ENCODE measurements at regions not wholly inside any gene's neighbourhood (a gene's known extent, or its start where the extent isn't known, plus 50 kb on each side); places are given as distances from the start of the nearest gene placed in this dataset.

DNA sequence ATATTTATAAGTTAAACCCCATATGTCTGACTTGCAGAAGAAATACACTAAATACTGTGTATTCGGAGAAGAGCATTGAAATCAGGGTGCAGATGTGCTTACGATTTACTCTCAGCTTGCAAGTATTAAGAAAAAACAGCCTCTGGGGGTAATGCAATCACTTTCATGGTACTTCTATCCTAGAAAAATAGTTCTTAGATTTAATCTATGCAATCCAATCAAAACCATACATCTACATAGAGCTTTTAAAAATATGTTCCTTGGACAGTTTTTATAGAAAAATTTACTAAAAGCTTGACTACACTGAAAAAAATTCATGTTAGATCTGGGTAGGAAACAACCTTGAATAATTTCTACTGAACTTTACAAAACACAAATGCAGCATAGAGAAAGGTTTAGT is 890.3 kb upstream of the ADGRL2 start:
- no peak for DNase-seq (ENCODE audit: low spot score)

DNA sequence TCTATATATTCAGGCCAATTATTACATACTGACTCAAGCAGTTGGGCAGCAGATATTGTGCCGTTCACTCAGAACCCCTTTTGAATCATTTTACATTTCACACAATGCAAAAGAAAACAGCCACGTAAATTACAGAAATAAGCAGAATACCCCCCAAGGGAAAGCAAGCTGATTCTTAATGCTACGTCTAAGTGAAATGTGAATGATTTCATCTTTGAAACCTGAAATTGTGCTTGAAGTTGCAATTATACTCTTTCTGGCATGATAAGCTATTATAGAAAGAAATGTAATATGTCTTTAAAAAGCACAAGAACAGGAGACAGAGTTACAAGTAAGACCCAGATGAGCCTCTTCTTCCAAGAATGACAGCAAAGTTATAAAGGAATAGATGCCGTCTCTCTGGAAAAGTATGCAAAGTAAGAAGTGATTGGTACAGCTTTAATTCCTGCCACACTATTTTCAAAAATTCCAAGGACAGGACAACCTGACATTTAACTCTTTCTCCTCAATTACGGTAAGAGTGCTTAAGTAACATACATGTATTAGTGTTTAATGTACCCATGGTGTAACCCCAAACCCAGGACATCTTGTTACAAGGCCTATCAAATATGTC is 891.5 kb upstream of the ADGRL2 start:
- DNase-seq (ENCODE audit: low spot score), result no peak

DNA sequence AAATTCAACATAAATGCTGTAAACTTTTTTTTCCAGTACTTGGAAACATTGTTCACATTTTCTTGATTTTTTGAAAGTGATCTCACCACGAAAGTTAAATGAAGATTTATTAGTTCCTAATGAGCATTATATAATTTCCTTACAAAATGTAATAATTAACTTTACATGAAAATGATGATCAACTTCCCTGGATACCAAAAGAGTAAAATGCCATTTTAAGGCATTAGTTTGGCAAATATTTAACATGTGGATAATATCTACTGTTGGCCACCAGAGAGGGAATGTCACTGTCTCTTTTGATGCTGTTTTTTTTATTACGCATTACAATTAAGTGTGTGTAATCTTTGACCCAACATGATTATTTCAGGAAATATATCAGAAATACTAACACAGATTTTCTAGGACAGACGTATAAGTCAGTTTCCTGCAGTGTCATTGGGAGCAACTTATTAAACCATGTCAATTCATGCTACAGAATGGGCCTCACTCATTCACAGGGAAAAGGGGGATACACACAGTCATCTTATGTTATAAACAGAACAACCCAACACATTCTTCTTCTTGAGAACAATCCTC is 903.9 kb upstream of the ADGRL2 start:
- no peak for DNase-seq (ENCODE audit: low spot score)

DNA sequence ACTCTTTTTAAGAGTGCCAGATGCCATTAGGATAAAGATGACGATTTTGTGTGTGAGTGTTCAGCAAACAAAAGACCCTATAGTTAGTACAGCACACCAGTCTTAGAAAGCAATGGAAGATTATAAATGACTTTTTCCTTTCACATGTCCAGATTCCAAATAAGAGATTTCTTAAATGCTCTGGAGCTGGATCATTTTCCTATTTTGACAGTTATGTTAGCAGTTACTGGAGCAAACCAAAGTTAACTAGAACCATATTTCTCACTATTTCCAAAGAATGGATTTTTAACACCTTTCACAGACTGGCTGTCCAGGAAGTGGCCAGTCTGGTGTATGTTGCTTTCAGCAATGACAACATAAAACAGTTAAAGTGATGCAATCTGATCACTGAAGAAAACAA is 905.8 kb upstream of the ADGRL2 start:
- no peak for DNase-seq (ENCODE audit: low spot score)

DNA sequence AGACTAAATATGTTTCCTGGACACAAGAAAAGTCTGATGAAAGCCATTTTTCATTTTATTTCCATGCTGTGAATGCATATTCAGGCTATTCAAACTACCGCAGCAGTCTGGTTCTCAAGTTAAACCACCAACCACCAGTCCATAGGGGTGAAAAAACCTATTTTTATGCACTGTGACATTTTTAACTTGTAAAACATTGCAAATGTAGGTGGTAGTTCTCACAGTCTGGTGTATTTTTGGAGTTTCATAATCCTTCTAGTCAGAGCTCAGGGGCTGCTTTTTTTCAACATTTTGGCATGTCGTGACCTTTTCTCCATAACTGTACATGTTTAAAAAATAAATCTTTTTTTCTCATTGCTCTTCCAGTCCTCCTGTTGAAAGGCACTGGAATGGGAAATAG is 907.6 kb upstream of the ADGRL2 start:
- DNase-seq (ENCODE audit: low spot score), result no peak

DNA sequence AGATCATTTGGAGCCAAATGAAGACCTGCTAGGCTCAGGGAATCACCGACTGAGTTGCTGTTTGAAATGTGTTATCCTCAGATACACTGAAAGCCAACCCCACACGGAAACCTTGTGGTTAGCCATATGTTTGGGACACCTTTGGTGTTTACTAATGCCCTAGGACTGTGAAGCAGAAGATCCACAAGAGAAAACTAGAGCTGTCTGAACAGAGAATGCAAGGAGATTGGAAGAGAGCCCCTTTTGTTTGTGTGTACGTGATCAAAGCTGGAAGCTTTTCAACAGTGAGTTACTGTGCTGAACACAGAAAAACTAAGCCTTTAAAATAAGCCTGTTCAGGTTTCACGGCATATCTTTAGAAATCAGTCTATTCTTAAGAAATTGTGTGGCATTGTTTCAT is 908.2 kb upstream of the ADGRL2 start:
- DNase-seq (ENCODE audit: low spot score), result peak; percentile 6

DNA sequence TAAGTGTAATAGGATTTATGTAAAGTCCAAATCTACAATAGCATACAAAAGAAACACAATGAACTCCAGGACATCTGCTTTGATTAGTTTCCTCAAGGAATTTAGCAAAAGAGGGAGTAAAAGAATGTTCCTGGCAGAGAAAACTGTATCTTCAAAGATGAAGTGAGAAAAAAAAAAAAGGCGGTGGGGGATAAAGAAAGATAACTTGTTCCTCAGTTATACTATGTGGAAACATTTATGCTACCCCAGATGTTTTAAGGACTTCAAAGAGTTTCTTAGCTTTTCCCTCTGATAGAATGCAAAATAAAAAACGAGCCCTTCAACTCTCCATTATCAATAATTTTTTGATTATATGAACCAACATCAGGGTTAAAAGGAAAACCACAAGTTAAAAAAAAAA is 908.9 kb upstream of the ADGRL2 start:
- no peak for DNase-seq (ENCODE audit: low spot score)

DNA sequence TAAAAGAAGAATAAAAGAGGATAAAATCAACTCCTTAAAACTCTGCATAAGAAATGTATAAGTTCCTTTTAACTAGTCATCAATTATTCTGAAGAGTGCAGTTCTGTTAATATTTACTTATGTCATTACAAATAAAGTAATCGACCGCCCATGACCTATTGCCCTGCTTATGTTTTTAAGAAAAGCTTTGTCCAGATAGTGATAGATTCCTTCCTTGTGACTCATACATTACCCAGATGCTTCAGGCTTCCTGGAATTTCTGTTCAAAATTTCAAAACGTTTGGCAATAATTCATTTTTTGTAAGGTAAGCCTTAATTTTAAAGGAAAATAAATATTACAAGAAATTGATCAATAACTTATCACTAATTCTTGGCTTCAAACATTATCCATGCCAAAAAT is 918.2 kb upstream of the ADGRL2 start:
- DNase-seq (ENCODE audit: low spot score), result peak; percentile 23

DNA sequence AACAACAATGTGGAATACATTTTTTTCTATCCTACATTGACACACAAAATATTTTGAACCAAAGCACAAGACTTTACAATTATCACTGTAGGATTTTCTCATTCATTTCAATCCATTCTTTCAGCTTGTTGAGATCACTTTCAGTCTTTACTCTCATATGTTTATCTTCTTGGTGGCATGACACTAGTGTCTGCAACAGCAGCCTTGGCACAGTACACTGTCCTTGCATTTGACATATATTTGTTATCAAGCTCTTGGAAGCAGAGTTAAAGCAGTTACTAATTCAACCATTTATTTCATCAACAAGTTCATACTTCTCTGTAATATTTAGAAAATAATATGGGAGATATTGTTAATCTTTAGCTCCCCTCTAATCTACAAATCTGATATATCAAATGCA is 922.4 kb upstream of the ADGRL2 start:
- no peak for DNase-seq (ENCODE audit: low spot score)

DNA sequence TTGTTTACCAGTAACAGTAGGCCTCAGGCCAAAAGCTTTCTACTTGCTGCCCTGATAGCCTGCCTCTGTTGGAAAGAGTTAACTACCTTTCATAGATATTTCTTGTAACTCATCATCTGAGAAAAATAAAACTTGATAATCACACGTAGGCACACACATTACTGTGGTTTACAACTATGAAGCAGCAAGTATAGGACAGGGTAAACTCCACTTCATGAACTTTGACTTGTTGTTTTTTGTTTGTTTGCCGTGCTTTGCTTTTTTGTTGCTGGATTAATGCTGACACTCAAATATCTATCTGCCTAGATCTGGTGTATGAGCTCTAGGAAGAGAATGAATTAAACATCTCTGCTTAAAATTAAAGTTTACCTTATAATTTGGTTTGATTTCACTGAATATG is 924.7 kb upstream of the ADGRL2 start:
- no peak for DNase-seq (ENCODE audit: low spot score)

DNA sequence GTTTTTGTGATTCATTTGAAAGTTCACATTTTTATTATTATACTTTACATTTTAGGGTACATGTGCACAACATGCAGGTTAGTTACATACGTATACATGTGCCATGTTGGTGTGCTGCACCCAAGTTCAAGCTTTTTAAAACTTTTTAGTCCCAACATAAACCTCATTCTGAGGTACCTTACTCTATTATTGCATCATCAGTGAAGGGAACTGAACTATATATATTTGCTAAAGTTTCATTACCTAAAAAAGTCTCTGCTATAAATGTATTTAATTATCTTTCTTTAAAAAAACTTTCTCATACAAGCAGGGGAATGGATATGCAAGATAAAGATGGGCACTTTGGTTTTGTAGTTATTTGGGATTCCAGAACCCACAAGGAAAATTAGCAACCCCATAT is 931.4 kb upstream of the ADGRL2 start:
- no peak for DNase-seq (ENCODE audit: low spot score)

DNA sequence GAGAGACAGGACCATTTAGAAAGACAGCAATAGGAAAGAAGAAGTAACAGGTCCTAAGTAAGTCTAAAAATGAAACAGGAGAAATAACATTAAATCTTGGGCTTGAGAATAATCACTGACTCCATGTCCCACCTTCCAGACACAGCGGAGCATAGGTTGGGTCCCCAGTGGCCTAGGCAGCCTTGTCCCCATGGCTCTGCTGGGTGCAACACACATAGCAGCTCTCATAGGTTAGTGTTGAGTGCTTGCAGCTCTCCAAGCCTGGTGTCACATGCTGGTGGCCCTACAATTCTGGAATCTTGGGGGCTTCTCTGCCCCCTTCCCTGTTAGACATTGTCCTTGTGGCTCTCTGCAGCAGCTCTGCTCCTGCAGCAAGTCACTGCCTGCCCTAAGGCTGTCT is 952.8 kb upstream of the ADGRL2 start:
- no peak for DNase-seq (ENCODE audit: low spot score)

DNA sequence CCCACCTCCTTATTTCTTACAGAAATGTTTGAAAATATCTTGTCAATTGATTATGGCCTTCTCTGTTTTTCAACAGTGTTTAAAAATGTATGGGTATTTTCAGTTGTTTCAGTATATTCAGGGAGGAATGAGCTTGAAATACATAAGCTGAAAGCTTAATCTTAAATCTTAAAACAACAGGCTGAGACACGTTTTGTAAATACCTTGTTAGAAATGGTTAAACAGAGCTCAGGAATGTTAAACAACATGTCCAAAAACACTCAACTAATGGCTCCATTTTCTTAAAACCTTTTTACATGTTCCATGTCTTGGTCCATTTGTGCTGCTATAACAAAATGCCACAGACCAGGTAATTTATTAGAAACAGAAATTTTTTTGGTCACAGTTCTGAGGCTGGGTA is 953.8 kb upstream of the ADGRL2 start:
- DNase-seq (ENCODE audit: low spot score), result no peak

DNA sequence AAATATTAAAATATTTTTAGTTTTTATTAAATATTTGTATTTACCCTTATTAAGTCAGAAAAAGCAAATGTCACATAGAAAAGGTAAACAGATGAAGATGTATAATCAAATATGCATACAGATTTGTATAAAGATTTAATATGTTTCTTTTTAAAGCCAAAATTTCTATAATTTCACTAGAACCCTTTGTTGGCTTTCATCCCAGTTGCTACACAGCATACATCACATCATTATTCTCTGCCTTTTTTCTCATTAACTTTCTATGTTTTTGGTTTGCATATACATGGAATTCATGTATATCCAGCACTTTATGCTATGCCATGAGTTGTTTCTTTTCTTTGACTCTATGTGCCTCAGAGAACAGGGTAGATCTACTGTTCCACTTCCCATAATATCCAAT is 957.9 kb upstream of the ADGRL2 start:
- no peak for DNase-seq (ENCODE audit: low spot score)

DNA sequence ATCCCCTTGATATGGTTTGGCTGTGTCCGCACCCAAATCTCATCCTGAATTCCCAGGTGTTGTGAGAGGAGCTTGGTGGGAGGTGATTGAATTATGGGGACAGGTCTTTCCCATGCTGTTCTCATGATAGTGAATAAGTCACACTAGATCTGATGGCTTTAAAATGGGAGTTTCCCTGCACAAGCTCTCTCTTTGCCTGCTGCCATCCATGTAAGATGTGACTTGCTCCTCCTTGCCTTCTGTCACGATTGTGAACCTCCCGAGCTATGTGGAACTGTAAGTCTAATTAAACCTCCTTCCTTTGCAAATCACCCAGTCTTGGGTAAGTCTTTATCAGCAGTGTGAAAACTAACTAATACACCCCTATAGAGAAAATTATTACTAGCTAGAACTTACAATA is 959.5 kb upstream of the ADGRL2 start:
- no peak for DNase-seq (ENCODE audit: low spot score)

DNA sequence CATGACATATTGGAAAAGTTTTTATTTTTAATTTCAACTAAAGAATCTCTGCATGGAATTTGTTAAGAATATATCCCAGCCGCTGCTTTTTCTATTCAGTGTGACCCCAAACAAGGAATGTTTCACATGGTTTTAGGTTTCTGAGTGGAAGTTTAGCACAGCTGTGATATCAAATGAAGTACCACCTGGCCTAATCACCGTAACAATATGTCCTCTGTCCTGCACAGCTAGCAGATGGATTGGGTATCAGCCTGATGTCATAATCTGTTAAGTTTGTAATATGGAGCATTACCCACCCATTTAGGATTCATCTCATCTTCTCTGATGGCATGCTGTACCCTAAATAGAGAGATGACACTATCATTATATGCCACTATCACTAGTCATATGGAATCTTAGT is 963.7 kb upstream of the ADGRL2 start:
- DNase-seq (ENCODE audit: low spot score), result no peak

DNA sequence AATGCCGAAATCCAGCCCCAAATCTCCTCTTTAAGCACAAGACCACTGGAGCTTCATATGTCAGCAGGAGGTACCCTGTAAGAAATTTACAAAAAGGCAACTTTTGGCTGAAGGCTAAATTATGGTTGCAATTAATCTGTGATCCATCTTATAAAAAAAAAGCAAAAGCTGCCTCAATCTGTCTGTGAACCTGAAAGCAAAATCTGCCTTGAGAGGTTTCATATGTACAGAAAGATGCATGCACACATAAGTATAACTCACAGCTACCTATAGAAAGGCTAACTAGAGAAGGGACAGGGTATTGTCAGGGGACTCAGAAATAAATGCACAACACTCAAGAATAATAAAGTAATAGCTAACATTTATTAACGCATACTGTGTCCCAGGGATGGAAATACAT is 964.2 kb upstream of the ADGRL2 start:
- DNase-seq (ENCODE audit: low spot score), result no peak

DNA sequence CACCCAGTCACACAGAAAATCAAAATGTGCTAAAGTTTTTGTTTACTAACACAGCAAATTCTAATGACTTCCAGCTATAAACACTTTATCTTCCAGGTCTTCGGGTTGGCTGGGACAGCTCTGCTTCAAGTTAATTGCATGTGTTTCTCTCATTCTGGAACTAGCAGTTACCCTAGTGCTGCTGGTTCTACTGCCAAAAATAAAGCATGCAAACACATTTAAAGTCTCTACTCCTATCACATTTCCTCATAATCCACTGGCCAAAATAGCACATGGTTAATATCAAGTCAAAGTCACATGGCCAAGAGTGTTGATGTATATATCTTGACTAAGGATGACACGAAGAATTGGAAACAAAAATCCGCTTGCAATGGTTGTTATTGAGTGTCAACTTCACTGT is 973.1 kb upstream of the ADGRL2 start:
- DNase-seq (ENCODE audit: low spot score), result no peak

DNA sequence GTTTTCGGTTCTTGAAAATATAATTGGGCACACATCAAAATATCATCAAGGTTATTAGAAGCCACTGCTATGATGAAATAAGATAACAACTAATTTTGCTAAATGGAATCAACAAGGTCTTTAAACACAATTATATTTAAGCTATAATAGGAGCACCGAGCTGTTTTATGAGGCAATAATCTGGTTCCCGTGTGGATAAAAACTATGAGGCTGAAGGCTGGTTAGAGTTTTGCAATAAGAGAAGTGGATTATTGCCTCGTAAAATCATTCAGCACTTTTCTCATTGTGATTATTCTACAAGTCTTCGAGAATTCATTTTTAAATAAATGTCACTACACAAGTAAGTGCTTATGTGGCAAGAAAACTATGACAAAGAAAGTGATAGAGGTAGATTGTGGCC is 975.7 kb upstream of the ADGRL2 start:
- no peak for DNase-seq (ENCODE audit: low spot score)

DNA sequence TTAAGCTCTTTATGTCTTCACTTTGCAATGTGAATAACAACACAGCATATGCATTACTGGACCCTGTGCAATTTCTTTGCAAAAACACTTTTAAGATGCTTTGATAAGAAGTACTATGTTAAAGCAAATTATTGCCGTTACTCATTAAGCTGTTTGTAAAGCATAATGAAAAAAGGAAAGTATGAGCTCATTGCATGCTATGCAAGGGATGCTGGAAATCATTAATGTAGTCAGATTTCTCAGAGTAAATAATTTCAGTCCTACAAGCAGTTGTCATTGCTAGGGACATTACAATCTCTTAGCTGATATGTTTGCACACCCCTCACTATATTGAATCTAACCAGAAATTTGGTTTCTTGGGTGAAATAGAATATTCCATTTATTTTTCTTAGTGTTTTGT is 982.5 kb upstream of the ADGRL2 start:
- DNase-seq (ENCODE audit: low spot score), result no peak

DNA sequence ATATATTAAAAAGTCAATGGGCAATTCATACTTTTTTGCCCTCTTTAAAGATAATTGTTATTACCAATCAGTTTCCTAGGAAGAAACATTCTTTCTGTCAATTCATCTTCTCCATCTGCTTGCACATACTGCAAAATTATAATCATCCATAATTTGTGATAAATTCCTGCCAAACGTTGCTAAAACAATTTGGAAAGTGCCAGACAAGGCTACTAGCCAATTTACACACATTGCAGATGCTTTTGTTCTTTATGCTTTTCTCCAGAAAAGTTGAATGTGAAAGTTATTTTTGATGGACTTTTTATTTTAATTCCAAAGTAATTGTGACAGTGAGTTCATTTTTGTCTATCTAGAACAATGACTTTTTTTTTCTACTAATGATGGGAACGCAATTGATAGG is 992.8 kb upstream of the ADGRL2 start:
- DNase-seq (ENCODE audit: low spot score), result no peak

DNA sequence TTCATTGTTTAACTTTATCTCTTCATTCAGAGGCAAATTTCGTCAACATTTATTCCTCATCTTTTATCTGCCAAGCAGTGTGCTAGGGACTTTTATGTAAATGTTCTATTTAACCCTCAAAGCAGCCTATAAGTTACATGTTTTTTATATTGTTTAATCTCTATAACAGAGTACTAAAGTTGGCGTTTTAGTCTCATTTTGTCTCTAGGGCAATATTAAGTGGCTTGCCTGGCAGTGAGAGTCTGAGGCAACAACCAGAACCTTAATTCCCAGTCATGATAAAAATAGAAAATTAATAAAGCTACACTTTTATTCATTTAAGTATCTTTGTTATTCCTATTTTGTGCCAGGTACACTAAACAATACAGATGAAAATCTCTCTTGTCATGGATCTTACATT is 994.3 kb upstream of the ADGRL2 start:
- DNase-seq (ENCODE audit: low spot score), result no peak

DNA sequence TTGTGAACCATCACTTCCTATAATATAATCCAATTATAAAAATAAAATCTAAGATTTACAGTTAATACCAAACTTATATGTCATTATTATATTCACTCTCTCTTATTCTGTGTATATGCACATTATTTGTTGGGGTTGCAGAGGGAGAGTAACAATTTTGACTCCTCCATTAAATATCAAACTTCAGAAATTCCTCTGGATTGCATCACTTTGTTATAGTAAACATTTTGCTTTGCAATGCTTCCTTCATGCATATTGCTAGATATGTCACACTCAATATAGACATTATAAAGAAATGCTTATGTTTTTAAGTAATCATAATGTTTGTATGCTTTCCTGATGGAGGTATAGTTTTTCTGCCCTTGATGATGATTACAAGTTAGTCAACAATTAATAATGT is 999.0 kb upstream of the ADGRL2 start:
- DNase-seq (ENCODE audit: low spot score), result no peak

DNA sequence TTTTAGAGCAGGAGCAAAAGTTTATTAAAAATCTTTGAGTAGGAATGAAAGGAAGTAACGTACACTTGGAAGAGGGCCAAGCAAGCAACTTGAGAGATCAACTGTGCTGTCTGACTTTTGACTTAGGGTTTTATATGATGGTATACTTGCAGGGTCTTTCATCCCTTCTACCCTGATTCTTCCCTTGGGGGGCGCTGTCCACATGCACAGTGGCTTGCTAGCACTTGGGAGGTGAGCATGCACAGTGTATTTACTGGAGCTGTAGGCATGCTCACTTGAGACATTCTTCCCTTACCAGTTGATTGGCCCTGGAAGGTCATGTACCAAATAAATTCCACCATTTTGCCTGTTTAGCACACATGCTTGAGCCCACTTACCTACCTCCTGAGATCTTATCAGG is 1001.3 kb upstream of the ADGRL2 start:
- DNase-seq (ENCODE audit: low spot score), result no peak

DNA sequence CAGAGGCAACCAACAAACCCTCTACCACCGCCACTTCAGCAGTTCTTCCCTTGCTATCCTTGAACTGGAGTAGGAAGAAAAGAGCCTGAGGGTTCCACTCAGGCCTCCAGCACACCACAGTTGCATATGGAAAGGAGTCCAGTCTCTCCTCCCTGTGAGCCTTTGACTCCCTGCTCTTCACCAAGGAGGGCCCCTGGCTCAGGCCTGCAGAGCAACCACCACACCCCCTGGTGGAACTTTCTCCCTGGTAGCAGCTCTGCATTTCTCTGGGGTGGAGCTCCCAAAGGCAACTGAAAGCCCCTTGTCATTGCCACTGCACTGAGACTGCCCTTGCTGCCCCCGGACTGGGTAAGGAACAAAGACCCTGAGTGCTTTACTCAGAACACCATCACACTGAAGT is 1021.5 kb upstream of the ADGRL2 start:
- peak; percentile 43 for DNase-seq (ENCODE audit: low spot score)

Measured in HuH-7 (cell line).